Tongue (tissue), 1 donor: ENCODE measurements at regions not wholly inside any gene's neighbourhood (a gene's known extent, or its start where the extent isn't known, plus 50 kb on each side); places are given as distances from the start of the nearest gene placed in this dataset.
A peak's percentile ranks its signal among the peaks of the same experiment; 100 is the strongest.

Source experiments
- DNase-seq: peaks from one replicate; pipeline ENCODE4 v3.0.0-alpha.2; 2015

DNA sequence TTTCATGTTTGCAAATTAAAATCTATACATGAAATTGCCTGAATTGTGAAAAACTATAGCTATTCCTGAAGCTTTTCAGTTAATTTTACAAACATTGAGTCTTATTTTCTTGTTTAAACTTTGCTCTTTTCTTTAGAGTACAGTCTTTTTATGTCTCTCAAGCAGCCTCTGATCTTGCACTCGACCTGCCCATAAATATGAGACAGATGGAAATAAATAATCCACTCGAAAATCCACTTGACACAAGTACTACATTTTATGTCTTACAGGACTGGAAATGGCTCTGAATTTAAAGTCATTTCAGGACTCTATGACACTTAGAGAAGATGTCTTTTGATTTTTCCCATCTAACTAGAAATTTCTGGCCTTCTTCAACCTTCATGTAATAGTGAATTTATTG, 283.8 kb downstream of the USP25 start:
- no peak for DNase-seq

DNA sequence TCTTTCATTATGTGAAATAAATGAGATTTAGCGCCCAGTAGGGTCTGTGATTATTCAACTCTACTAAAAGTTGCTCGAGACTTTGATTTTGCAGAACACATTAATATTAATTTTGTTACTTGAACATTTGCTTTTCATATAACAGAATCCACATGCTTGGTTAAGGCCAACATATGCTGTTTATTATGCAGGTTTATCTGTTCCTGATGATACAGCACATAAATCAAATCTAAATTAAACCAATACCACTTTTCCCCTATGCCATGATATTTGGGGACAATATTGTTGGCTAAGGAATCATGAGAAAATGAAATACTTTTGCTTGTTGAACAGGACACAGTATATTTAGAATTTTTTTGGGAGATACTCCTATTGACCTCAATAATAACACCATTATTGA, 291.1 kb downstream of the USP25 start:
- DNase-seq = no peak

DNA sequence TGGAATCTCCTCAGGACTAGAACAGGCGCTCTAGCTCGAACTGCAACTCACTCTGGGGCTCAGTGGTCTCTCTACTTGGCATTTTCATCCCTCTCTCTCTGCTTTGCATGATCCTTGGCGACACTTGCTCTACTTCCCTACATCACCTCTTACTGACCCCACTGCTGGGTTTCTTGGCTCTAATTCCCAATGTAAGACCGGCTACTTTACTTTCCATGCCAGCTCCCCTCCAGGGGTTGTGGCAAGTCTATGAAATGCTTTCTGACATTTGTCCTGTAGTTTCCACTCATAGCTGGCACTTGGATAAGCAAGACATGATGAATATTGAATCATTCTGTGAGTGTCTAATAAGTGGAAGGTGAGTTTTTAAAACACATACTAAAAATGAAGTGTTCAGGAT, 292.3 kb downstream of the USP25 start:
- DNase-seq = no peak

DNA sequence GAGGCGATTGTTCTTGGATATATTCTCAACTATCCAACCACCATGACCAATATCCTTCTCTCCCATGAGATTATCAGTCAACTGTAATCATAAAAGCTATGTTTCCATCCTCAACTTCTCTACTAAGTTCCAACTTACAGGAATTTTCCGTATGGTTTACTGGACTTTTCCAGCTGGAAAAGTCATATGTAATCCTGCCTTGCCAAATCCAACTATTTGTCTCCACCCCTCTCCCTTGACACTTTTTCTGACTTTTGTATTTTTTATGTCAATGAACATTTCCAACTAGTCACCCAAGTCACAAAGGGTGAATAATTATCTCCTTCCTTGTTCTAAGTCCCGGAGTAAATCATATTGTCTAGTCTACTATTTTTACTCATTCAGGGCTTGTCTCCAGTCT, 293.1 kb downstream of the USP25 start:
- DNase-seq = no peak

DNA sequence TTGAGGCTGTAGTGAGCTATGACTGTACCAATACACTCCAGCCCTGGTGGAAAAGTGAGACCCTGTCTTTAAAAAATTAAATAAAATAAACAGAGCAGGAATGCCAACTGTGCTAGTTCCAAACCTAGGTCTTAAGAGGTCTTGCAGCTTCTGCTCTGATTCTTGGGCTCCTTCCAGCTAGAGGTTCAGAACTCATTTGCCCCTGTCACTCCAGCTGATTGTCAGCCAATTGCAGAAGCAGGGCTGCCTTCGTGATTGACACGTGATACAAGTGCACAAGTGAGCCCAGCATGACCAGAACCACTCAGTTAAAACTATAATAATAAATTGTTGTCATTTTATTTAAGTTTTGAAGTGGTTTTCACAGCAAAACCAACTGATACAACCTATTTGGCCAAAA, 298.4 kb downstream of the USP25 start:
- DNase-seq = peak; percentile 16

DNA sequence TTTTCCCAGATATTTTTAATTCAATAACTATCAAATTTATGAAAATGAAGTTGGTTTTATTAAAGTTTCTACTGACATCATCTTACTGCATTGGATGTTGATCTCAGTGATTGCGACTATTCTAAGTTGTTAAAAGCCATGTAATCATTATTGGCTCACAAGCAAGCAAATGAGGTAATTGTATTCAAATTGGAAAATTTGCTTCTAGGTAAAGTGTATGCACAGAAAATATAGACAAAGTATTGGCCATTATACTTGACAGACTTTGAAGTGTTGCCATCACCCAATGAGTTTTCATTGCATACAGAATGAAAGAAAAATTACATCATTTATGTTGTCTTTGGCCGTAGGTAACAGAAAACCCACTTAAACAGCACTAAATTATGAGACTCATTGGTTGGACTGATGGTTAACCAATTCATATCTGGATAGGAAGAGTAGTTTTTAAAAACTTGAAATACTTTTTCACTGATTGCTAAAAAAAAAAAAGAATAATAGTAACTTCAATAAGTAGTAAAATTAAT, 299.2 kb downstream of the USP25 start:
- peak; percentile 45 for DNase-seq

DNA sequence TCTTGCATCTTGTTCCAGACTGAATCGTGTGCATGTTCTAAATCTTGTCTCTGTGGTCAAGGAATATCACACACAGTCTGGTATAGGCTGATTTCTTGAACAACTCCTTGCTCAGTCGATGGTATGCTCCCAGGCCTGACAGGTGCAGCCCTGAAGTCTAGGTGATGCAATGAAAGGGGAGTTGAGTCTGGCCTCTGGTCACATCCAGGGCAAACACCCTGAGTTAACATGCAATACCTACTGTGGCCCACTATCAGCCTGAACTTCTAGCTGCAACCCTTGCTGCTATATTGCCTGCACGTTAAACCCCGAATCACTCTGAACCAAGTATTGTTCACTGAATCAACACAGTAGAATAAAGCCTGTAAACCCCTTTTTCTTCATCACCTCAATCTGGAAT, 303.4 kb downstream of the USP25 start:
- no peak for DNase-seq

DNA sequence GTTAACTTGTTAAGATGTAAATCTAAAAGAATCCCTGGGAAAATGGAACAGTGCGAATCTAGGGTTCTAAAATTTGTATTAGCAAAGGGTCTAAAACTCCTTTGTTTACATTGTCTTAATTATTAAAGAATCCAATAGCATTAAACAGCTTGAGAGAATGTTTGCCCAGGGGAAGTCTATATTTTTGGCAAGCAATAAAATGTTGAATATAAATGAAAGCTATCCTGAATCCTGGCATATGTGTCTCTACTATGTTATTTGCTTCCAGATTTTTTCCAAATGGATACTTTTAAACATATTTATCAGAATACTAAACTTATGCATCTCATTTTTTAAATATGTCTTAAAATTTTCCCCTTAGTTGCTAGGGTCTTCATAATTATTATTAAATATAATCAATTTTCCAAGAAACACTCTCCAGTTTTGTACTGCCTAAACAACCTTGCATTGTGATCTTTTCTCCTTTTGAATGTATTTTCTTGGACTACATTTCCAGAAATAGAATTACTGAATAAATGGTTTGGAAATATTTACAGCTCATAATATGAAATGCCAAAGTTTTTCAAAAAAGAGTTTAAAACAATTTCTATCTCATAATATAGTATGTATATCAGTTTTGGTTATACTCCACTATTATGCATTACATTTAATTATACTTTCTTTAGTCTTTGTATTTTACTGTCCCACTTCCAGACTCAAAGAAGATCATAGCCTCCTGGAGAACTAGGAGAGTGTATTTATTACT, 304.8 kb downstream of the USP25 start:
- DNase-seq = peak; percentile 14

DNA sequence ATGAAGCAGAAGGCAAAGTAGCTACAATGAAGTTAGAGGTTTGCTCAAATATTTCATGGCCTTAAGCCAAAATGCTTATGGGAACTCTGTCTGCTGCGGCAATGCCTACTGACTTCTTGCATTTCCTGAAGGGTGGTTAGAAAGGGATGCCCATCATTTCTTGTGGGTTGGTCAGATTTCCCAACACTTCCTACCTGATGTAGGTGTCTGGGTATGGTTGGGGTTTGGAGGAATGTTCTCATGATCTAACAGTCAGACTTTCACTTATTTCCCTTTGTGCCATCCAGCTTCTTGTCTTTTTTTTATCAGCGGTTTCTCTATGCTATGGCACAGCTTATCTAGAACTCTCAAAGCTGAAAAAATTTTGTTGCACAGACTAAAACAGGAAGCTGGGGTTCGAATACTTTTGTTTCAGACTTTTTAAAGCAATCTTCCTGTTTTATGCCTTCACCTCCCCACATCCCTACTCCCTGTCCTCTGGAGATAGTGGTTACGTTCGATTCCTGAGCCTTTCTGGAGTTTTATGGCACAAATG, 307.7 kb downstream of the USP25 start:
- DNase-seq = no peak

DNA sequence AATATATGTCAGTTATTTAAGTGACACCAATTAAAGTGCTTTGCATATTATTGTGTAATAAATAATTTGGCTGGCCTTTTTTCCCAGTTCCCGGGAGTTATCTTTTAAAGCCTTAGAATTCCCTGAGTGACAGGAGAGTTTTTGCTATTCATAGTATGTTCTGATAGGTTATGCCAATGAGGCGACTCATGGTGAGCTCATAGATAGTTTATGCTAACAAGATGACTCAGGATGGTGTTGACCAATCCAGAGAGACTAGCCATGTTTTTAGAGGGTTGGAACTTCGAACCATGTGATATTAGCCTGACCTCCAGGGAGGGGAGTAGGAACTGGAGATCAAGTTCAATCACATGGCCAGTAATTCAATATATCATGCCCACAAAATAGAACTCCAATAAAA, 310.8 kb downstream of the USP25 start:
- no peak for DNase-seq

DNA sequence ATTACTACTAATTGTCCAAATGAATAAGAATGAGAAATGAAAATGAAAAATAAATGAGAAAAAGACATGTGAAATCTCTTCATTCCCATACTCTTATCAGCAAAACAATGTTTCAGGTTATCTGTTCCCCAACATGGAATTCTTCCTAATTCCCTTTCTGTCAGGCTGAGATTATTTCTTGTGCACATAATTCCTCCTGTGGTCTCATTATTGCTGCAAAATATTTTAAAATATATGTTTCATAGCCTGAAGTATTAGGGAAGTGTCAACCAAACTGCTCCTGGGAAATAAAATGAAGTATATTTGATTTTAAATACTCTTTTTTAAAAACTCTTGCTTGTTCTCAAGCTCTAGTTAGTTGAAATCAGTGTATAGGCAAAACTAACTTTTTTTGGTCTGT, 314.9 kb downstream of the USP25 start:
- DNase-seq = no peak

DNA sequence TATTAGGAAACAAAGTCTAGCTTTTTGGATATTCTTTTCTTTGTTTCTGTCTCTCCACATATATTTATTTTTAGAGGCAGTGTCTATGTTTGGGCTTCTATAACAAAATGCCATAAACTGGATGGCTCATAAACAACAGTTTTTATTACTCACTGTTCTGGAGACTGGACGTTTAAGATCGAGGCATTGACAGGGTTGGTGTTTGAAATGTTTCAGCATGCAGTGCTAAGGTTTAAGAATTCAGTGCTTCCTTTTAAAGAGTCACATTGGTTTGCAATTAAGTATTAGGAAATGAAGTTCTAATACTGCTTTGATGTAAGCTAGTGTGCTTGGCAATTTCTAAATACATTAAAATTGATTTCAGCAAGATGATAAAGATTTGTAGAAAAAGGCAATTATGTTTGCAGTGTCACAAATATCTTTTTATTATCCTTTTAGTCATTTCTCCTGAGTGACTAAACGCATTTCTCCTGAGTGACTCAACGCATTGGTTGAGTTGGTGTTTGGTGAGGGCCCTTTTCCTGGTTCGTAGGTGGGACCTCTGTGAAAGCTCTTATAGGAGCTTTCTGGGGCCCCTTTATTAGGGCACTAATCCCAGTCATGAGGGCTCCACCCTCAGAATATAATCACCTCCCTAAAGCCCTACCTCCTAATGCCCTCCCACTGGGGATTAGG, 317.0 kb downstream of the USP25 start:
- no peak for DNase-seq

DNA sequence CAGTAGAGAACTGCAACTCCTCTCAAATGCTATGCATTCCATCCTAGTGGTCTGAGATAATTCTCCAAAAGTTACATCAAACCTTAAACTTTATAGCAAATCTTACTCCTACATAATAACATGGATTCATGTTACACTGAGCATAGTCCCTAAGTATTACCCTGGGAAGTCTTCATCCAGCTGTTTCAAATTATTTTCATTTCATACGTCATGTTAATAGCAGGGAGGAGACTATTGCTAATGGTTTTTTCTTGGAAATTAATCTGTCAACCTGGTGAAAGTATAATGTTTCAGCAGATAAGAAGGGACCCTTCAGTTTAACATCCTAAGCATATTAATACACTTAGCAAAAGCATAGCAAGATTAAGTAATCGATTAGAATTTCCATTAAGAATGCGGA, 318.1 kb downstream of the USP25 start:
- peak; percentile 49 for DNase-seq

DNA sequence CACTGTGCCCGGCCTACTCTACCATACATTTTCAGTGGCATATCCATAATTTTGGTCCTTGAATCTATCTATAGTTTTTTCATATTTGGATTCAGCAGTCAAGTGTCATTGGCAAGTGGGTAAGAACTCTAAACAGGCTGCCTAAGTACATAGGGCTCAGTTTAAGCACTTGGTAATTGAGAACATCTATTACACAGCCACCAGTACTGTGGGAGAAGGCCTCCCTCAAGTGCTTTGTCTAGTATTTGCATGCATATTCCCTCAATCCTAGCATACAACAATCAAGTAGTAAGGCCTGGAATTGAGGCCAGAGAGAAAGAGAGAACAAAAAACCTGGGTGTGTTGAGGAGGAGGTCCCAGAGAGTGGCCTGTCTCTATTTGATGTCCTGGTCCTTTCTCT, 325.2 kb downstream of the USP25 start:
- no peak for DNase-seq

DNA sequence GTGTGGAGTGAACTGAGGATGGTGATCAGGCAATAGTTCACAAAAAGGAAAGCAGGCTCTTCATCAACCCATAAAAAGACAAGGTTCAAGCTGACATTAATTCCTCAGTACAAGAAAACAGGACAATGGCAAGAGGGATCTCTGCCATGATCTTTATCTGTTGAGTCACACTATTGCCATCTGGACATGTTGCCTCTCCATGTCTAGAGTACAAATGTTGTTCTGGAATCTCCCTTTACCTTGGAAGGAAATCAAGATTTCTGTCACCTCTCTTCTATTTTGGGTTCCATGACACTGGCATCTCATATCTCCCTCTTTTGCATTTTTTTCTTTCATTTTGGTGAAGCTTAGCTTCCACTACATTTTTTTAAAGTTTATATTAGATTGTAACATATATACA, 329.1 kb downstream of the USP25 start:
- DNase-seq = no peak

DNA sequence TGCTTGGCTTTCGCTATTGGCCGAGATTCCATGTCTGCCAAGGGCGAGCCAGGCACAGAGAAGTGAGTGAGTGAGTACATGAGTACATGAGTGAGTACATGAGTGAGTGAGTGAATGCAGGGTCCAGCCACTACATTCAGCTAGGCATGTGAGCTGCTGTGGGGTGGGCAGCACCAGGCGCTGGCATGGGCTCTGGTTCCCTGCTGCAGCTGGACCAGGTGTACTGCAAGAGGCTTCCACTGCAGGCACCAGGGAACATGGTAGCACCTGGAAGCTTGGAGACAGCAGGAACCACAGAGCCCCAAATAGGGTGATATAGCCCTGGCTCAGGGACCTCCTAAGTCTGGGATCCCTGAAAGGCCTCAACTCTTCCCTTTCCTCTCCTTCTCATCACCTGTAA, 330.2 kb downstream of the USP25 start:
- DNase-seq = no peak

DNA sequence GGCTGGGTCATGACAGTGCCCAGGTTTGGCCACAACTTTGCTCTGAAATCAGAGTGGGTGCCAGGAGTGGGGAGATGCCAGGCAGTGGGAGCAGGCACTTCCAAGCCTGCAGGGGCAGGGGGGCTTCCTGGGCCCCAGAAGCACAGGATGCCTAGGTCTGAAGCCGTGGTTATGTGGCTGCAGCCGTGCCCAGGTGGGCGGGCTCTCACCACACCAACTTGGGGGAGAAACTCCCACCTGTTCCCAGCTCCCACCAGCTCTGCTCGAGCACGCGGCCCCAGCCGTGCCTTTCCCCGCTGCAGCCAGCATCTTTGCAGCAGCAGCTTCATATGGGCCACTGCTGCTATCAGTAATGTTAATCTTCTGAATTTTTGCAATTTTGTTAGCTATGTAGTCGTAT, 331.4 kb downstream of the USP25 start:
- DNase-seq = no peak

DNA sequence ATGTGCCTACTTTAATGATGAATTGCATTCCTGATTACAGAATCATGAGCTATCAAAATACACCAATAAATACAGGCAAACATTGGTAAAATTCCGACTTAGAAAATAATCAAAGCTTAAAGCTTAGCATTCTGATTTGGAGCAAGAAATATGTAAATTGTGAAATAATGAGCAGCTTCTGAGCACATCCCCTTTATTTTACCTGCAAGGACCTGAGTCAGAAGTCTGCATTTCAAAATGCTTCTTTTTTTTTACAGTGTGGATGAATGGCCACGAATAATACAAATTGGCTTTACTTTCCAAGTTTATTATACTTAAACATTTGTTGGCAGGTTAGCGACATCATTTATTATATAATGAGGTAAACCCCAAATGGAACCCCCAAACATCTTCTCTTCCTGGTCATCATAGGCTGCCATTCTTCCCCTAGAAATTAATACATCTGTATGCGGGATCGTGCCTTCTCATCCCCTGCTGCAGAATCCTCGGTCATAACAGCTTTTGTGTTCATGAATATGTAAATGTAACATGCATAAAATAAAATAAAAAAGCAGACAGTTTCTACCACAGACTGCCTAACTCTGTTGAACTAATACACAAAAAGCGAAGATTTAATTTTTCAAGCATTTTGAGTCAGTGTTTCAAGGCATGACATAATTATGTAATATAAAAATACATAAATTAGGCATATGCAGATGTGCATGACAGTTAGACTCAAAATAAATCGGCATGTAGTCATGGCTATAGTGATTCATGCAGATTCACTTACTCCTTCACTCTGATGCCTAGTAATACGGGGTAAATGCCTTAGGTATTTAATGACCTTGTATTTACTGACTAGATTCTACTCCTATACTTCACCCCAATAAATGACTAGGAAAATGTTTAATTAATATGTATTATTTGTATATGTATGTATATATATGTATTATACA, 339.7 kb downstream of the USP25 start:
- DNase-seq = no peak

DNA sequence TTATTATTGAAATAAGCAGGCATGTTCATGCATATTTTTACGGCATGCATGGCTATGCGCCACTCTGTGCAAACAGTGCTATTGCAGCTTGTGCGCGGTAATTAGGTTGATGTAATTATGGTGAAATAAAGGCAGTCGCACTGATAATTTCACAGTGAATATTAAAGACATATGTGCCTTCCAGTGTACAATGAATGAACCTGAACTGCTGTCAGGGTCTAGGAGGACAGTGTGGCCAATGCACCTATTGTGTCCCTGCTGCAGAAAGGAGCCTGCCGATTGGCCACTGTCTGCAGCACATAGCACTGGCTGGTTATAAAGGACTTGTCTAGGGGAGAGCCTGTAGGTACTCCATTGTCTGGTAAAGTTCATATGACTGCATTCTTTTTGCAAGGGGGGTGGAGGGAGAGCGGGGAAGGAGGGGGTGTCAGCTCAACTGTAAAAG, 340.4 kb downstream of the USP25 start:
- DNase-seq = peak; percentile 37

DNA sequence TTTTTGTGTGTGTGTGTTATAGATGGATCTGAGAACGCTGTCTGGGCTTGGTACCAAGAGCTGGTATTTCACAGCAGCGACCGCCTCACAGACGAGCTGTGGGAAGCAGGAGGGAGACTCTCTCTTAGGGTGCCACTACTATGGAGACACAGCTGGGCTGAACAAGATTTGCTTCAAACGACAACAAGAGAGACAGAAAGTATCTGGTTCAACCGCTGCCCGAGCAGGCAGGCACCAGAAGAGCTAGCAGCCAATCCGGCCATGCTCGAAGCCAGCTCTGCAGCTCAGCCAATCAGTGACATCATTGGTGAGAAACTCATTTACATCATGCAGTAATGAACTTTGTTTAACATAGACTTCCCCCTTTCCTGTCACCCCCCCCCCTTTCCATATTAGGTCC, 341.3 kb downstream of the USP25 start:
- DNase-seq = peak; percentile 66

DNA sequence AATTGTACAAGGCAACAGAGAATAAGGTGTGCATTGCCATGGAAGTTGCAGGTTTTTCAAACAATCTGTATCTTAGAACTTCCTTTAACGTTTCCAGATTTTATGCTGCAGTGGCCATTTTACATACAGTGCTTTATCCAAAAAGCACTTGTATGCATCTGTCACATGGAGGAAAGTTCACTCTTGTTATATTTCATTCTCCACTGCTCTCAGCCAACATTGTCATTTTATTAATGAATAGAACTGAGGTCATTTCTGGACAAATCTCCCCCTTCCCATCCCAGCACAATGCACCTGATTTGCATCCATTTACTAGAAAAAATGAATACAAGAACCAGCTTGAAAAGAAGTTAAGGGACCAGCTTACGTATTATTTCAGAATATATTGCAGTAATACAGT, 342.0 kb downstream of the USP25 start:
- DNase-seq = peak; percentile 42

DNA sequence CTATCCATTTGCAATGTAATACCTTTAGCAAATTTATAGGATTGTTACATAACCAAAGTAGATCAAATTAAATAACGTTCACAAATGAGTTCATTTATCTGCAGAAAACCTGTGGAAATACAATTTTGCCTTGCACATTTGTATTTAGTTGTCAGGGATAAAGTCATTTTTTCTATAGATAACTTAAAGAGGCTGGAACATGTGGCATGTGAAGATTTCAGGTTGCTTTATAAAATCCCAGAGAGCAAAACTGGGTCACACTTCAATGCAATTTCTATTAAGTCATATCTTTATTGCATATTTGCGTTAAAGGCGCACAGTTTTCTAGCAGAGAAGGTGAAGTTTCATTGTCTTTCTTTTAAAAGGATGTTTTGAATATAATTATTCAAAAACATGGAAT, 342.4 kb downstream of the USP25 start:
- DNase-seq = no peak

DNA sequence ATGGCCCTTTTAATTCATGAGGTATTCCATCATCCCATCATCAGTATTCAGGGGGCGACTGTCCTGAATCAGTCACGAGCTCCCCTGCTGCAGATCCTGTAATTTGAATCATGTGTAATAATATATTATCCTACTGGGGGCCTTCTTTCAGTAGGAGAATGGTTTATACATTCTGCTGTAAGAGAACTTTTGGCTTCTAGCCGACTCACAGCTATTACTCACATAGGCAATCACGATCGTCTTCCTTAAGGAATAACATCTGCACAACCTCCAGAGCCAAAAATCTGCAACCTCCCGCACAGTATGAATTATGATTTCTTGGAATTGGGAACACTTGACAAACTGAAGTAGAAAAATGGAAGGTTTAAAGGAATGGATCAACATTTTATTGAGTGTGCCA, 343.0 kb downstream of the USP25 start:
- DNase-seq = peak; percentile 92
